GM23248 (cell line): ENCODE measurements at regions not wholly inside any gene's neighbourhood (a gene's known extent, or its start where the extent isn't known, plus 50 kb on each side); places are given as distances from the start of the nearest gene placed in this dataset.
"Not testable (repeated sequence)": the region's sequence is repeated elsewhere in the genome, so short reads cannot be mapped to it uniquely, and the experiment has no call there.

Source experiments
- DNase-seq: peaks from one replicate; pipeline ENCODE4 v3.0.0-alpha.2; 2015
- H2AFZ ChIP-seq: fragments of 200-600 bp; sonication (generic); 2 replicates; pipeline ENCODE4 v1.6.1; 2016; ENCODE audit warnings: antibody characterized with exemption
- H3F3A ChIP-seq: fragments of 200-600 bp; sonication (generic); 2 replicates; pipeline ENCODE4 v1.6.1; 2016; ENCODE audit warnings: mild to moderate bottlenecking, antibody characterized with exemption, mixed run types; ENCODE audit not compliant: insufficient read depth
- H3K27ac ChIP-seq: fragments of 200-600 bp; sonication (generic); 2 replicates; pipeline ENCODE4 v1.5.1; 2016; ENCODE audit warnings: mild to moderate bottlenecking
- H3K27me3 ChIP-seq: fragments of 200-600 bp; sonication (generic); replicated peaks from 2 replicates; pipeline ENCODE4 v1.6.1; 2016; ENCODE audit warnings: mild to moderate bottlenecking; ENCODE audit not compliant: insufficient read depth
- H3K36me3 ChIP-seq: fragments of 200-600 bp; sonication (generic); 2 replicates; pipeline ENCODE4 v1.6.1; 2016; ENCODE audit warnings: low read depth, mild to moderate bottlenecking
- H3K4me1 ChIP-seq: fragments of 200-600 bp; sonication (generic); 2 replicates; pipeline ENCODE4 v1.6.1; 2016; ENCODE audit warnings: mild to moderate bottlenecking; ENCODE audit not compliant: insufficient read depth
- H3K4me2 ChIP-seq: fragments of 200-600 bp; sonication (generic); one replicate; pipeline ENCODE4 v1.6.1; 2016; ENCODE audit warnings: mild to moderate bottlenecking; ENCODE audit not compliant: unreplicated experiment
- H3K4me3 ChIP-seq: fragments of 200-600 bp; sonication (generic); 2 replicates; pipeline ENCODE4 v1.5.1; 2016; ENCODE audit warnings: mild to moderate bottlenecking
- H3K79me2 ChIP-seq: fragments of 200-600 bp; sonication (generic); 2 replicates; pipeline ENCODE4 v1.6.1; 2016; ENCODE audit warnings: mild to moderate bottlenecking; ENCODE audit not compliant: insufficient read depth
- H3K9ac ChIP-seq: fragments of 200-600 bp; sonication (generic); 2 replicates; pipeline ENCODE4 v1.6.1; 2016; ENCODE audit warnings: mild to moderate bottlenecking
- H3K9me2 ChIP-seq: fragments of 200-600 bp; sonication (generic); 2 replicates; pipeline ENCODE4 v1.6.1; 2016; ENCODE audit warnings: mixed run types, mild to moderate bottlenecking, moderate library complexity; ENCODE audit not compliant: insufficient read depth
- H3K9me3 ChIP-seq: fragments of 200-600 bp; sonication (generic); one replicate; pipeline ENCODE4 v1.6.1; 2017; ENCODE audit warnings: low read depth
- H4K20me1 ChIP-seq: fragments of 200-600 bp; sonication (generic); 2 replicates; pipeline ENCODE4 v1.6.0; 2016; ENCODE audit not compliant: insufficient read depth
- EZH2 ChIP-seq: fragments of 200-600 bp; sonication (generic); IDR thresholded peaks from 2 replicates; pipeline ENCODE4 v1.6.1; 2018; ENCODE audit warnings: antibody characterized with exemption, mild to moderate bottlenecking; ENCODE audit not compliant: insufficient read depth, poor library complexity, severe bottlenecking
- EZH2phosphoT487 ChIP-seq: fragments of 200-600 bp; sonication (generic); IDR thresholded peaks from 2 replicates; pipeline ENCODE4 v1.6.1; 2018; ENCODE audit warnings: antibody characterized with exemption, moderate library complexity, mild to moderate bottlenecking, low read depth; ENCODE audit not compliant: insufficient read depth
- WGBS, 2 experiments: methylation state at CpG; one replicate each; pipeline ENCODE4 v1.1.6; 2015 to 2017; ENCODE audit warnings: low lambda C conversion rate in 2 of 2, low coverage in 1 of 2; ENCODE audit errors: missing lambda C conversion rate in 2 of 2; 5-methylcytosine and 5-hydroxymethylcytosine counted together
- in situ Hi-C: fragments of 300-500 bp; cut with MboI; formaldehyde crosslinking; loops from 2 replicates; pipeline ENCODE4 v1.15.0; 2020

- Histone ChIP-seq H3K27me3 (no peaks in the 10 kb centered on the region), H3K9ac (no peak overlapping the region), H3K79me2 (no peaks in the 10 kb centered on the region), H4K20me1 (no peaks in the 10 kb centered on the region), H3K4me3 (no peak overlapping the region), H3K36me3 (no peaks in the 10 kb centered on the region), H3K27ac (no peak overlapping the region), H3K9me2 (no peaks in the 10 kb centered on the region), H2AFZ (no peak overlapping the region), H3K9me3 (no peaks in the 10 kb centered on the region), H3F3A (no peaks in the 10 kb centered on the region), H3K4me2 (no peak overlapping the region), H3K4me1 (0 out of 2 replicates have a peak, but pooled peaks cover 5% of the 10 kb centered on the region)
- 8 to 15% methylated on average over 2 of the region's 2 CpGs for WGBS, 2 experiments
- TF ChIP-seq EZH2 (no peak), EZH2phosphoT487 (no peak)
- in situ Hi-C loops = no loop called here
- DNase-seq = no peak
Measured at GRCh38 chr1:177423090-177423489, 252.3 kb downstream of the BRINP2 start.

- 32 to 34% methylated on average over 3 of the region's 3 CpGs for whole genome bisulfite sequencing, 2 experiments
- no peaks in the 10 kb centered on the region for H3K9me2 ChIP-seq
- no peak for DNase-seq
- H3K4me1 ChIP-seq = no peaks in the 10 kb centered on the region
- H3K4me3 ChIP-seq = no peak overlapping the region
- in situ Hi-C loops = no loop called here
- H3K9me3 ChIP-seq = no peaks in the 10 kb centered on the region
- no peaks in the 10 kb centered on the region for H3K79me2 ChIP-seq
- H3F3A ChIP-seq = no peaks in the 10 kb centered on the region
- H4K20me1 ChIP-seq = no peaks in the 10 kb centered on the region
- no peak overlapping the region for H2AFZ ChIP-seq
- no peak for TF ChIP-seq EZH2phosphoT487
- no peak for TF ChIP-seq EZH2
- no peaks in the 10 kb centered on the region for H3K36me3 ChIP-seq
- H3K9ac ChIP-seq = no peak overlapping the region
- peaks cover 17% of the 10 kb centered on the region; the same call in 1 of the 2 replicates for H3K27me3 ChIP-seq
- H3K4me2 ChIP-seq = no peak overlapping the region
- H3K27ac ChIP-seq = no peak overlapping the region
Measured at GRCh38 chr1:177413982-177414596, 243.3 kb downstream of the BRINP2 start.

DNA sequence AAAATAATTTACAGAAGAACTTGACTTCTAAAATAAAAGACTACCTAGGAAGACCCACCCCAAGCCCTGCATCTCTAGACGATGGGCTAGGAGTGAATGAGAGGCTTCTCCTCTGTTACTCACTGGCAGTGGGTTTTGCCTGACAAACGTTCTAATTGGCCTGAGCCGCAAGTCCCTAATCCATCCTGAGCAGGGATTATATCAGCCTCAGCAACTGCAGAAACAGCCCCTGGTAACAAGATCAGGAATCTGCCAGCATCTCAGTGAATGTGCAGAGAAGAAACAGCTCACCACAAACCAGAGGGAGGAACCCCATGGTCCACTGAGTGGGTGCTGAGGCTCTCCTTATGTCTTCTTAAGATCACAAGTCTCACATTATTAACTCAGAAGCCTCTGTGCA is 240.6 kb downstream of the BRINP2 start:
- Histone ChIP-seq H3K9ac (no peak overlapping the region), H3F3A (no peaks in the 10 kb centered on the region), H3K9me2 (no peaks in the 10 kb centered on the region), H3K36me3 (no peaks in the 10 kb centered on the region), H2AFZ (no peak overlapping the region), H3K4me2 (no peak overlapping the region), H3K9me3 (no peaks in the 10 kb centered on the region), H3K4me3 (no peak overlapping the region), H3K27me3 (peaks cover 17% of the 10 kb centered on the region; the same call in 1 of the 2 replicates), H3K4me1 (no peaks in the 10 kb centered on the region), H3K27ac (no peak overlapping the region), H3K79me2 (no peaks in the 10 kb centered on the region), H4K20me1 (no peaks in the 10 kb centered on the region)
- in situ Hi-C loops = no loop called here
- WGBS, 2 experiments = 11 to 12% methylated on average over 3 of the region's 3 CpGs
- no peak for DNase-seq
- TF ChIP-seq EZH2 = no peak
- no peak for TF ChIP-seq EZH2phosphoT487

- DNase-seq = no peak
- Histone ChIP-seq H3K9me2 (no peaks in the 10 kb centered on the region), H3K4me3 (no peak overlapping the region), H4K20me1 (no peaks in the 10 kb centered on the region), H3K27me3 (peaks cover 17% of the 10 kb centered on the region; the same call in 1 of the 2 replicates), H3K4me1 (no peaks in the 10 kb centered on the region), H3K79me2 (no peaks in the 10 kb centered on the region), H3K27ac (no peak overlapping the region), H3K36me3 (no peaks in the 10 kb centered on the region), H3K4me2 (no peak overlapping the region), H3K9ac (no peak overlapping the region), H3F3A (no peaks in the 10 kb centered on the region), H2AFZ (no peak overlapping the region), H3K9me3 (no peaks in the 10 kb centered on the region)
- TF ChIP-seq EZH2phosphoT487 = no peak
- TF ChIP-seq EZH2 = no peak
- in situ Hi-C loops = no loop called here
- 5 to 7% methylated on average over 5 of the region's 5 CpGs for WGBS, 2 experiments
Measured at GRCh38 chr1:177410179-177410766, 239.5 kb downstream of the BRINP2 start.

GRCh38 chr1:177406323-177406722 is 235.6 kb downstream of the BRINP2 start:
- in situ Hi-C loops, H3K4me1 ChIP-seq, H3K4me3 ChIP-seq, H3K36me3 ChIP-seq, H3K9me2 ChIP-seq, H3K27ac ChIP-seq, H3K27me3 ChIP-seq, H3K9ac ChIP-seq, H4K20me1 ChIP-seq, H3K9me3 ChIP-seq, H3F3A ChIP-seq, H2AFZ ChIP-seq, H3K4me2 ChIP-seq, DNase-seq, H3K79me2 ChIP-seq: not testable (repeated sequence)
- WGBS, 2 experiments = 51 to 62% methylated on average over 12 to 14 of the region's 14 CpGs
